Activated CD4-positive, alpha-beta T cell treated with anti-CD3 and anti-CD28 coated beads, Interleukin-2, amount 10 ng/mL, durations not matched to agents 24 days and 14 days (primary cell): ENCODE measurements at regions not wholly inside any gene's neighbourhood (a gene's known extent, or its start where the extent isn't known, plus 50 kb on each side); places are given as distances from the start of the nearest gene placed in this dataset.
"Not testable (repeated sequence)": the region's sequence is repeated elsewhere in the genome, so short reads cannot be mapped to it uniquely, and the experiment has no call there.

Experiments used
- DNase-seq: peaks from one replicate; pipeline ENCODE4 v3.0.0; 2022
- H3K27ac Mint-ChIP-seq: one replicate; pipeline ENCODE4 v1.8.0; 2022; ENCODE audit warnings: mild to moderate bottlenecking, mixed read lengths
- H3K27me3 Mint-ChIP-seq: one replicate; pipeline ENCODE4 v1.8.0; 2022; ENCODE audit warnings: mixed read lengths
- H3K36me3 Mint-ChIP-seq: one replicate; pipeline ENCODE4 v1.8.0; 2022; ENCODE audit warnings: low read depth, mild to moderate bottlenecking, mixed read lengths
- H3K4me1 Mint-ChIP-seq: one replicate; pipeline ENCODE4 v1.8.0; 2021; ENCODE audit warnings: mixed read lengths
- H3K4me3 Mint-ChIP-seq: one replicate; pipeline ENCODE4 v1.8.0; 2022; ENCODE audit warnings: mild to moderate bottlenecking, moderate library complexity, mixed read lengths
- H3K9me3 Mint-ChIP-seq: one replicate; pipeline ENCODE4 v1.8.0; 2021; ENCODE audit warnings: mixed read lengths
- intact Hi-C: fragments of 100-400 bp; cut with micrococcal nuclease; formaldehyde crosslinking; loops from one replicate; pipeline ENCODE4 v1.15.1; 2023

GRCh38 chr13:21871919-21872318, 201.0 kb downstream of the FGF9 start:
- Mint-ChIP-seq H3K27me3 (no peaks in the 10 kb centered on the region), H3K4me1 (no peaks in the 10 kb centered on the region), H3K9me3 (no peaks in the 10 kb centered on the region), H3K4me3 (no peak overlapping the region), H3K36me3 (no peaks in the 10 kb centered on the region), H3K27ac (no peak overlapping the region)
- DNase-seq: no peak
- intact Hi-C loops: no loop called here

GRCh38 chr13:21872795-21873194, 201.9 kb downstream of the FGF9 start:
- peak; percentile 26 for DNase-seq
- Mint-ChIP-seq H3K27me3 (no peaks in the 10 kb centered on the region), H3K9me3 (no peaks in the 10 kb centered on the region), H3K36me3 (no peaks in the 10 kb centered on the region), H3K4me1 (no peaks in the 10 kb centered on the region), H3K4me3 (no peak overlapping the region), H3K27ac (no peak overlapping the region)
- intact Hi-C loops: no loop called here

DNA sequence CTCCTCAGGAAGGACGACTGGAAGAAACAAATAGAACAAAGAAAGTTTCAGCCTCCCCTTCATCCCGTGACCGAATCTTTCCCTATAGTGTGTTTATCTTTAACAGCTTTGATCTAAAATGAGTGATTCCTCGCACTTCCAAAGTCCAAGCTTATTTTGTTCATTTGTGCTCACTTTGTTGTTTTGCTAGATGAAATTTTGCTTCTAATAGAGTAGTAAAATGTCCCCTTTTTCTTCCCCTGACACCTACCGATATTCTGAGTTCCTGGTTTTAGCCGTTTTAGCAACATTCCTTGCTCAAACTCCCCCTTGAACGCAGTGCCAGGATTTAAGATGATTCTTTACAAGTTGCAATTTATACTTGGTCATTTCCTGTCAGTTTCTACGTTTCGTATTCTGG, 204.2 kb downstream of the FGF9 start:
- no peaks in the 10 kb centered on the region for H3K27me3 Mint-ChIP-seq
- no peak overlapping the region for H3K4me3 Mint-ChIP-seq
- no peaks in the 10 kb centered on the region for H3K9me3 Mint-ChIP-seq
- H3K36me3 Mint-ChIP-seq: no peaks in the 10 kb centered on the region
- H3K27ac Mint-ChIP-seq: no peak overlapping the region
- intact Hi-C loops: no loop called here
- no peak for DNase-seq
- H3K4me1 Mint-ChIP-seq: no peaks in the 10 kb centered on the region

- no peaks in the 10 kb centered on the region for H3K27me3 Mint-ChIP-seq
- no peak overlapping the region for H3K4me3 Mint-ChIP-seq
- H3K27ac Mint-ChIP-seq: no peak overlapping the region
- no peaks in the 10 kb centered on the region for H3K9me3 Mint-ChIP-seq
- H3K36me3 Mint-ChIP-seq: no peaks in the 10 kb centered on the region
- intact Hi-C loops: no loop called here
- H3K4me1 Mint-ChIP-seq: no peaks in the 10 kb centered on the region
- peak; percentile 34 for DNase-seq
Observed at GRCh38 chr13:21879263-21879914, 208.5 kb downstream of the FGF9 start.

- DNase-seq: no peak
- Mint-ChIP-seq H3K4me3 (no peak overlapping the region), H3K36me3 (no peaks in the 10 kb centered on the region), H3K27me3 (no peaks in the 10 kb centered on the region), H3K4me1 (no peaks in the 10 kb centered on the region), H3K9me3 (no peaks in the 10 kb centered on the region), H3K27ac (no peak overlapping the region)
- intact Hi-C loops: no loop called here
Observed at GRCh38 chr13:21882766-21883165, 211.9 kb downstream of the FGF9 start.

GRCh38 chr13:21883713-21884112, 212.8 kb downstream of the FGF9 start:
- intact Hi-C loops: no loop called here
- Mint-ChIP-seq H3K9me3 (no peaks in the 10 kb centered on the region), H3K27me3 (no peaks in the 10 kb centered on the region), H3K4me3 (no peak overlapping the region), H3K4me1 (no peaks in the 10 kb centered on the region), H3K27ac (no peak overlapping the region), H3K36me3 (no peaks in the 10 kb centered on the region)
- DNase-seq: no peak

DNA sequence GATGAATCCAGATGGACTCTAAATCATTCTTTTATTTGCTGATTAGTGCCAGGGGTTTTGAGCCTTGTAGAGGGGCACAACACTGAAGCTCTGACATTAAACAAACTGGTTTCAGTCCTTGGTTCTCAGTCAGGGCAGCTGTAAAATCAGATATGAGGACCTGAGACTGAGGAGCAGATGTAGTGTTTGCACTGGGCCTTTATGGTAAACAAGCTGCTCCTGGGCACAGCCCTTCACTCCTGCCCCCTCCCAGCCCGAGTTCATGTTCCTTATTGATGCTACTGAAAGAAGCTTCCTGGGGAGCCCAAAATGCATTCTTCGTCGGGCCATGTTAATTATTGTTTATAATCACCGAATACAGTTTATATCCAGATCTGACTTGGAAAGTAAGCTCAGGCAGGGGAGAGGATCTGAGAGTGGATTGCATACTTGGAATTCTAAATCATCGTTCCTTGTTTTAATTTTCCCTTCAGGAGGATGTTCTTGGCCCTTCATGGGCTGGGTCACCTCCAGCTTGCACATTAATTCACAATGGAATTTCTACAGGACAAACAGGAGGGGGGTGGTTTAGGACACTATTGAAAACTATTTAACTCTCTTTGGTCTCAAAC, 213.5 kb downstream of the FGF9 start:
- no peaks in the 10 kb centered on the region for H3K9me3 Mint-ChIP-seq
- H3K36me3 Mint-ChIP-seq: no peaks in the 10 kb centered on the region
- intact Hi-C loops: no loop called here
- H3K4me3 Mint-ChIP-seq: no peak overlapping the region
- no peaks in the 10 kb centered on the region for H3K4me1 Mint-ChIP-seq
- DNase-seq: no peak
- no peaks in the 10 kb centered on the region for H3K27me3 Mint-ChIP-seq
- H3K27ac Mint-ChIP-seq: no peak overlapping the region

DNA sequence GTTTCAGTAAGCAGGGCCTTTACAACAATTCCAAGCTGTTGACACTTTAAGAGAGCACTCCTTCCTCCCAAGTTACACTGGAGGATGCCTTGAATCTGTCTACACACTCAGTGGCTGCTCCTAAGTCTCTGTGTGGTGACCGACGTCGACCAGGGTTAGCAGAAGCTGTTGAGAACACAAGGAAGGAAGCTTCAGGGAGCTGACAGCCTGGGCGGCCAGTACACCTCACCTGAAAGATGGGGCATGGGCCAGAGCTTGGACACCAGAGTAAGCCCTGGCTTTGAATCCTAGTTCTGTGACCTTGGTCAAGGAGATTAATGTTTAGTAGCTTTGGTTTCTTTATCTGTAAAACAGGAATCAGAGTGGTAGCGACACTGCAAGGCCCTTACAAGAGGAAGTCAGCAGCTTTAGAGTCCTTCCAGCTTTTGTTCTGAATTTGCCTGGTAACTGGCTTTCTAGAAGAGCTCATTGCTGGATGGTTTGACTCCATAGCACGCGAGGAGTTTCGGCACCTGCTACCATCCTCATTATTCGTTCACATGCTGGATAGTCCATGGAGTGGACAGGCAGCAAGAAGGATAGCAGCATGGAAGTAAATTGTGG, 214.2 kb downstream of the FGF9 start:
- Mint-ChIP-seq H3K4me1 (no peaks in the 10 kb centered on the region), H3K27ac (no peak overlapping the region), H3K27me3 (no peaks in the 10 kb centered on the region), H3K36me3 (no peaks in the 10 kb centered on the region), H3K9me3 (no peaks in the 10 kb centered on the region), H3K4me3 (no peak overlapping the region)
- no peak for DNase-seq
- intact Hi-C loops: no loop called here

DNA sequence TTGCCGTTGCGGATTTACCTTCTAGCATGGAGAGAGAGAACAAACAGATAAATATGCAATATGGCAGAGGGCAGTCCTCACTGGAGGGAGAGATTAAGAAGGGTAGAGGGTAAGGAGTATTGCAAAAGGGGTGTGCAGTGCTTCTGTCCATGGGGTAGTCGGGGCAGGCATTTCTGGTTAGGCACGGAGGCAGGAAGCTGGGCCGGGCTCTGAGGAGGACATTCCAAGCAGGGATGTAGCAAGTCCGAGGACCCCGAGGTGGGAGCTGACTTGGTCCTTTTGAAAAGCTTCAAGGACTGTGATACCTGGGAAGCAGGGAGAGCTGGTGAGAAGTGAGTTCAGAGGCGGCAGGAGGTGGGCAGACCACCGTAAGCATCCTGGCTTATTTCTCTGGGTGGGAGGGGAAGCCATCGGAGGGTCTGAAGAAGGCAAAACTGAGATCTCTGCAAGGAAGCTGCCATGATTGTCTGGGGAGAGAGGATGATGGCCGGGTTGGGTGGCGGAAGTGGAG, 214.9 kb downstream of the FGF9 start:
- no peak overlapping the region for H3K4me3 Mint-ChIP-seq
- no peaks in the 10 kb centered on the region for H3K4me1 Mint-ChIP-seq
- DNase-seq: no peak
- H3K27ac Mint-ChIP-seq: no peak overlapping the region
- intact Hi-C loops: no loop called here
- H3K36me3 Mint-ChIP-seq: no peaks in the 10 kb centered on the region
- H3K9me3 Mint-ChIP-seq: no peaks in the 10 kb centered on the region
- H3K27me3 Mint-ChIP-seq: no peaks in the 10 kb centered on the region

GRCh38 chr13:21889651-21890050, 218.8 kb downstream of the FGF9 start:
- Mint-ChIP-seq H3K4me1 (no peaks in the 10 kb centered on the region), H3K4me3 (no peak overlapping the region), H3K36me3 (no peaks in the 10 kb centered on the region), H3K9me3 (no peaks in the 10 kb centered on the region), H3K27me3 (no peaks in the 10 kb centered on the region), H3K27ac (no peak overlapping the region)
- intact Hi-C loops: no loop called here
- no peak for DNase-seq

DNA sequence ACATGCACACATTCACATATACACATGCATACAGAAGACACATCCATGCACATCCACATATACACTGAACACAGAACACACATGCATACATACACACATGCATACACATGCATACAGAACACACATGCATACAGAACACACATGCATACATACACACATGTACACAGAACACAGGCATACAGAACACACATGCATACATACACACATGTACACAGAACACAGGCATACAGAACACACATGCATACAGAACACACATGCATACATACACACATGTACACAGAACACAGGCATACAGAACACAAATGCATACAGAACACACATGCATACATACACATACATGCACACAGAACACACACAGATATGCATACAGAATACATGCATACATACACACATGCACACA, 219.3 kb downstream of the FGF9 start:
- intact Hi-C loops, H3K4me1 Mint-ChIP-seq, H3K36me3 Mint-ChIP-seq, H3K27ac Mint-ChIP-seq, DNase-seq, H3K4me3 Mint-ChIP-seq, H3K9me3 Mint-ChIP-seq, H3K27me3 Mint-ChIP-seq: not testable (repeated sequence)

DNA sequence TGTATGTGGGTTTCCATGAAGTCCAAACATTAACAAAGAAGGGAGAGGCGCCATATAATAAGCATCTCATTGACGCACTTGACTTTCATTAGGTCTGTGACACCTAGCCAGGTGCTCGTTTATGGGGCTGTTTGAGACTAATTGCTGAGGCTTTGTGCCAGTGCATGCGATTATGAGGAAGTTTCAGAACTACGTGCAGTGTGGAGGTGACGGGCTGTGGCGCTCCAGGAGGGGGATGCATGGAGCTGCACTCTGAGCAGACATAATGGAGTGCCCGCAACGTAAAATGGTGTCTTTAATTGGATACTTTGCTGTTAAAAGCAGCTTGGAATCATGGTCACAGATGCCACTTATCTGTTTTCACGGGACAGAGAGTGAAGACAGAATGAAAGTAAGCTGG, 223.2 kb downstream of the FGF9 start:
- intact Hi-C loops: no loop called here
- H3K36me3 Mint-ChIP-seq: no peaks in the 10 kb centered on the region
- no peak for DNase-seq
- H3K27ac Mint-ChIP-seq: no peak overlapping the region
- H3K9me3 Mint-ChIP-seq: no peaks in the 10 kb centered on the region
- no peak overlapping the region for H3K4me3 Mint-ChIP-seq
- H3K27me3 Mint-ChIP-seq: no peaks in the 10 kb centered on the region
- no peaks in the 10 kb centered on the region for H3K4me1 Mint-ChIP-seq

DNA sequence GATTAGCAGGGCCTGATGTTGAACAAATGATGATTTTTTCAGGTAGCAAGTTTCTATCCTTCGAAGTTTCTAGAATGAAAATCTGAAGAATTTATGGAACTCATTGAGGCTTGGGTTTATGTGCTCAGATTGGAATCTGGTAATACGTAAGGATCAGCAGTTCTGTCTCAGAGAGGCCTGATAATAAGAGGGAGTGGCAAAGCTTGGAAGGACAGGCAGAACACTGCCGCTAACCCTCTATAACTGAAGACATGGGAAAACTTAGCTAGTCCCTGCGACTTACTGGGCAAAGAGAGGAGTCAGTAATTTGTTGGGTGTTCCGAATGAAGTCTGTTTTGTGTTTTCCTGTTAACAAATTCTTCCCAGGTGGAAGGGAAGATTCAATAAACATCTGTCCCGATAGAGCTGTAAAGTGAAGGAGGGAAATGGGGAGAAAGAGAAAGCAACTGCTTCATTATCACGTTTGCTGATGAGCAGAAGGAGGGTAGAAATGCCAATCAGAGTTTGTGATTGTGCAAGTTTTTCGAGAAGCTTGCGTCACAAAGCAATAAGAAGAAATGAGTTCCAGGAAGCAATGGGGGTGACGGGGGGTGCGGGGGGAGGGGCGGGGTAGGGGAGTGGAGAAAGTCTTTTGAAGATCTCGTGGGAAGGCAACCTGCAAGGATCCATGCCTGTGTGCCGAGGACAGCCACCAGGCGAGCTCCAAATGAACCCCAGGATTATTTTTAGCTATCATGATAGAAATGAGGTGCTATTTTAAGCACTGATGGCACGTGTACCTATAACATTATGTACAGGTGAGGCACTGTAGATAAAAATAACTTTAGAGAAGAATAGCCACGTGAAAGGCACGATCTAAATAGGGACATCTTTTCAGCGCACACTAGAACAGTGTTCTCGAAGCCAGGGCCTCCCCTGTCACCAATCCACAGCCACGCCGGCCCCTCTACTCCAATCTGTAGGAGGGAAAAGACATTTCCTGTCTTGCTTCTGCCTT, 224.1 kb downstream of the FGF9 start:
- H3K4me3 Mint-ChIP-seq: no peak overlapping the region

GRCh38 chr13:21895779-21896178, 224.9 kb downstream of the FGF9 start:
- H3K27ac Mint-ChIP-seq: no peak overlapping the region
- intact Hi-C loops: no loop called here
- H3K36me3 Mint-ChIP-seq: no peaks in the 10 kb centered on the region
- H3K9me3 Mint-ChIP-seq: no peaks in the 10 kb centered on the region
- no peaks in the 10 kb centered on the region for H3K4me1 Mint-ChIP-seq
- DNase-seq: no peak
- no peak overlapping the region for H3K4me3 Mint-ChIP-seq
- no peaks in the 10 kb centered on the region for H3K27me3 Mint-ChIP-seq

More for the DNA sequence above, 224.1 kb downstream of the FGF9 start:
- intact Hi-C loops: no loop called here
- H3K27ac Mint-ChIP-seq: no peak overlapping the region
- H3K27me3 Mint-ChIP-seq: no peaks in the 10 kb centered on the region
- no peaks in the 10 kb centered on the region for H3K4me1 Mint-ChIP-seq
- no peaks in the 10 kb centered on the region for H3K9me3 Mint-ChIP-seq
- DNase-seq: no peak
- H3K36me3 Mint-ChIP-seq: no peaks in the 10 kb centered on the region
